ENCODE measurements at regions not wholly inside any gene's neighbourhood (a gene's known extent, or its start where the extent isn't known, plus 50 kb on each side); places are given as distances from the start of the nearest gene placed in this dataset.

DNA sequence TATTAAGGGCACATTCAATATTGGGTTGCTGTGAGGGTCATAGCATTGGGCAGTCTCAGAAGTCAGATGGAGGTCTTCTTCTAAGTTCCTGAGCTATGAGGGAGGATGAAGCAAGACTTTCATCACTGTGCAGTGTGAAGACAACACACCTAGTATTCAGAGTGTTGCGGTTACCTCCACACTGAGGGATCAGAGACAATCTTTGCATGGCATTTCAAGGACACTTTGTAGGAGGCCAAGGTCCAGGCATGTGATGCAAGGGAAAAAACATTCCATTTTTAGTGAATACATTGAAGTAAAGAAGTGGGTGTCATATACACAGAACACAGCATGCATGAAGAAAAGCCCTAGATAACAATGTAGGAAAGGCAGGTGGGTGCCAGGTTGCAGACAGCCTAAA is 481.2 kb upstream of the DIPK2B start:
- intact Hi-C loops (cut with DNase I): no loop called here
- Histone ChIP-seq H3K27me3 (no peaks in the 10 kb centered on the region), H3K27ac (no peak overlapping the region), H3K36me3 (no peaks in the 10 kb centered on the region), H3K9me3 (no peaks in the 10 kb centered on the region), H3K4me1 (no peaks in the 10 kb centered on the region), H3K4me3 (no peak overlapping the region)
- ATAC-seq: no peak
- TF ChIP-seq, protein P1, sequence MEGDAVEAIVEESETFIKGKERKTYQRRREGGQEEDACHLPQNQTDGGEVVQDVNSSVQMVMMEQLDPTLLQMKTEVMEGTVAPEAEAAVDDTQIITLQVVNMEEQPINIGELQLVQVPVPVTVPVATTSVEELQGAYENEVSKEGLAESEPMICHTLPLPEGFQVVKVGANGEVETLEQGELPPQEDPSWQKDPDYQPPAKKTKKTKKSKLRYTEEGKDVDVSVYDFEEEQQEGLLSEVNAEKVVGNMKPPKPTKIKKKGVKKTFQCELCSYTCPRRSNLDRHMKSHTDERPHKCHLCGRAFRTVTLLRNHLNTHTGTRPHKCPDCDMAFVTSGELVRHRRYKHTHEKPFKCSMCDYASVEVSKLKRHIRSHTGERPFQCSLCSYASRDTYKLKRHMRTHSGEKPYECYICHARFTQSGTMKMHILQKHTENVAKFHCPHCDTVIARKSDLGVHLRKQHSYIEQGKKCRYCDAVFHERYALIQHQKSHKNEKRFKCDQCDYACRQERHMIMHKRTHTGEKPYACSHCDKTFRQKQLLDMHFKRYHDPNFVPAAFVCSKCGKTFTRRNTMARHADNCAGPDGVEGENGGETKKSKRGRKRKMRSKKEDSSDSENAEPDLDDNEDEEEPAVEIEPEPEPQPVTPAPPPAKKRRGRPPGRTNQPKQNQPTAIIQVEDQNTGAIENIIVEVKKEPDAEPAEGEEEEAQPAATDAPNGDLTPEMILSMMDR (IDR thresholded peaks at IDR 0.05): no peak
- no peak for DNase-seq

DNA sequence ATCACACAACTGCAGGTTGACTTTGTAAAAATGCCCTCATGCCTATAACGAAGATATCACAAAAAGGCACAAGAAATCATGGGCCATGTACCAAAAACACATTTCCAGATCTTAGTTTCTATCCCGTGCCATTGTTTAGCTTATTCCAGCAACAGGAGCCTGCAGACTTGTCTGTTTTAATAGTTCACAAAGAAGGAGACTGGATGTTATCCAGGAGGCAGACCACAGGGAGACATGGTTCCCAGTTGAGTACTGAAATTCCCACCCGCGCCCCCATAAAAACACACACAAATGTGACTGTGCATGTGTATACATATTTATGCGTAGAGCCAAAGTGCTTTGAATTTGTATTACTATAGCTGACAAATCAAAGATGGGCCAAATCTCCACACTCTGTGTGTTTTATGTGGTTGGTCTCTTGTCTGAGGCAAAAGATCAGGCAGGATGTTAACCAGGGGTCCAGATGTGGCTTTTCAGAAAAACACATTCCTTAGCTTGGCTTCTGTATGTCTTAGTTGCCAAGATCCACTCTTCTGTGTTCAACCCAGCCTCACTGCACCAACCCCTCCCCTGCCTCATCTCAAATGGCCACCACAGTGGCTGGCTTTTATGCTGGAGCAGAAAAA is 469.2 kb upstream of the DIPK2B start:
- TF ChIP-seq, protein P1 (IDR thresholded peaks at IDR 0.05): no peak
- Histone ChIP-seq H3K36me3 (no peaks in the 10 kb centered on the region), H3K9me3 (no peaks in the 10 kb centered on the region), H3K4me1 (no peaks in the 10 kb centered on the region), H3K27ac (no peak overlapping the region), H3K27me3 (no peaks in the 10 kb centered on the region), H3K4me3 (no peak overlapping the region)
- ATAC-seq: no peak
- intact Hi-C loops (cut with DNase I): no loop called here
- no peak for DNase-seq

DNA sequence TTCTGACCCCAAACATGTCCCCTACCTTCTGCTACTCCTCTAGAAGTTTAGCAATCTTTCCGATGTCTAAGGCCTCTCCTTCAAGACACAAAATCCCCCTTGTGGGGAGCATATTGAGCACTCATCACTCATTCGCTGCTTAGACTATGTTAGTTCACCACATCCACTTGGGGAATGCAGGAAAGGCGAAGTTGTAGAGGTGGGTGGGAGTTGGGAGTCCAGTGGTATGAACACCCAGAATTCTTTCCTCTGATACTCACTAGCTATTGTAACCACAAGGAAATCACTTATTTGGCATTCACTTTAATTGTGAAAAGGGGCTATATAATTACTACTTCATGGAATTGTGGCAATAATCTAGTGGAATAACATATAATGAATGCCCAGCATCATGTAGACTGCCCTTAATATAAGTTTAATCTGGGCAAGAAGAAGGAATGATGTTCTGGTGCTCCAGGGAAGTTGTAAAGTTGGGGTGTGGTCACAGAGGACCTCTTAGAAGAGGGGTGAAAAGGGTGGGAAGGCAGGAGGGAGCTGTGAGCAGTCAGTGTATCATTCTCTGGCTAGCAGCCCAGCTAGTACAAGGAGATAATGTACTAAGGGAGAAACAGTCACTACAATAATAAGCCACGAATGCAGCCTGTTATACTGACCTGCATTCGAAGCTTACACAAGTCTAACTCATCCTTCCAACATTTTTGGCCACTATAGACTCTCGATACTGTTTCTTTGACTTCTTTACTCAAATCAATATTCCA is 468.2 kb upstream of the DIPK2B start:
- ATAC-seq (no peak), DNase-seq (no peak)

DNA sequence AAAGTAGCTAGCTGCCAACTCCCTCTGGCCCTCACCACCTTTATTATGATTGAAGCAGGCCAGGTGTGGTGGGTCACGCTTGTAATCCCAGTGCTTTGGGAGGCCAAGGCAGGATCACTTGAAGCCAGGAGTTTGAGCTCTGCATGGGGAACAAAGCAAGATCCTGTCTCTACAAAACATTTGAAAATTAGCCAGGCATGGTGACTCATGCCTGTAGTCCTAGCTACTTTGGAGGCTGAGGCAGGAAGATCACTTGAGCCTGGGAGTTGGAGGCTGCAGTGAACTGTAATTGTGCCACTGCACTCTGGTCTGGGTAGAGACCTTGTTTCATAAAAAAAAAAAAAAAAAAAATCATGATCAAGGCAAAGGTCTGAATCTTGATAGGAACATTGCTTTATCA is 467.0 kb upstream of the DIPK2B start:
- intact Hi-C loops (cut with DNase I): no loop called here
- TF ChIP-seq, protein P1 (IDR thresholded peaks at IDR 0.05): no peak
- Histone ChIP-seq H3K27ac (no peak overlapping the region), H3K27me3 (no peaks in the 10 kb centered on the region), H3K9me3 (no peaks in the 10 kb centered on the region), H3K4me1 (no peaks in the 10 kb centered on the region), H3K36me3 (no peaks in the 10 kb centered on the region), H3K4me3 (no peak overlapping the region)
- DNase-seq (no peak), ATAC-seq (no peak)

More for the DNA sequence above, 468.2 kb upstream of the DIPK2B start:
- Histone ChIP-seq H3K27me3 (no peaks in the 10 kb centered on the region), H3K9me3 (no peaks in the 10 kb centered on the region), H3K4me3 (no peak overlapping the region), H3K27ac (no peak overlapping the region), H3K36me3 (no peaks in the 10 kb centered on the region), H3K4me1 (no peaks in the 10 kb centered on the region)
- TF ChIP-seq, protein P1 (IDR thresholded peaks at IDR 0.05): no peak
- intact Hi-C loops (cut with DNase I): no loop called here

DNA sequence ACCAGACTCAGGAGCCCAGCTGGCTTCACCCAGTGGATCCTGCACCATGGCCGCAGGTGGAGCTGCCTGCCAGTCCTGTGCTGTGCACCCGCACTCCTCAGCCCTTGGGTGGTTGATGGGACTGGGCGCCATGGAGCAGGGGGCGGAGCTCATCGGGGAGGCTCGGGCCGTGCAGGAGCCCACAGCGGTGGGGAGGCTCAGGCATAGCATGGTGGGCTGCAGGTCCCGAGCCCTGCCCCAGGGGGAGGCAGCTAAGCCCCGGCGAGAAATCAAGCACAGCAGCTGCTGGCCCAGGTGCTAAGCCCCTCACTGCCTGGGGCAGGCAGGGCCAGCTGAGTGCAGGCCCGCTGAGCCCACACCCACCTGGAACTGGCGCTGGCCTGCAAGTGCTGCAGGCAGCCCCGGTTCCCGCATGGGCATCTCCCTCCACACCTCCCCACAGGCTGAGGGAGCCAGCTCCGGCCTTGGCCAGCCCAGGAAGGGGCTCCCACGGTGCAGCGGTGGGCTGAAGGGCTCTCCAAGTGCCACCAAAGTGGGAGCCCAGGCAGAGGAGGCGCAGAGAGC is 464.1 kb upstream of the DIPK2B start:
- Histone ChIP-seq H3K4me3 (no peak overlapping the region), H3K9me3 (no peaks in the 10 kb centered on the region), H3K27ac (no peak overlapping the region), H3K27me3 (no peaks in the 10 kb centered on the region), H3K4me1 (no peaks in the 10 kb centered on the region), H3K36me3 (no peaks in the 10 kb centered on the region)
- ATAC-seq (no peak), DNase-seq (no peak)
- intact Hi-C loops (cut with DNase I): no loop called here
- TF ChIP-seq, protein P1 (IDR thresholded peaks at IDR 0.05): no peak

All from upper lobe of right lung (tissue), 1 donor.